Panc1 (cell line): ENCODE measurements at regions not wholly inside any gene's neighbourhood (a gene's known extent, or its start where the extent isn't known, plus 50 kb on each side); places are given as distances from the start of the nearest gene placed in this dataset.
A peak's percentile ranks its signal among the peaks of the same experiment; 100 is the strongest.

ENCODE experiments used
- ATAC-seq: fragments of 200-7000 bp; cut with Tn5 transposase; 2 replicates; pipeline ENCODE4 v1.9.1; 2020; ENCODE audit warnings: mild to moderate bottlenecking, moderate library complexity
- BruUV-seq: library from RNA; stranded (reverse); fragments of 400-500 nt; replicated peaks from 2 replicates; lab custom pipeline; 2021; lab: Mats Ljungman, UMichigan
- CTCF ChIA-PET: fragments of 300-600 bp; sonication (Branson Sonifier 250); formaldehyde crosslinking; loops from one replicate; lab custom pipeline; 2022; ENCODE audit warnings: antibody characterized with exemption; lab: Charles Lee
- POLR2A ChIA-PET: fragments of 300-600 bp; sonication (Branson Sonifier 250); formaldehyde crosslinking; loops from one replicate; lab custom pipeline; 2022; ENCODE audit warnings: antibody characterized with exemption; lab: Charles Lee
- DNase-seq: peaks from one replicate; pipeline ENCODE4 v3.0.0-alpha.2; 2010; ENCODE audit warnings: low read depth, low spot score
- H3K27ac ChIP-seq: 2 replicates; pipeline ENCODE4 v1.5.1; 2011; ENCODE audit warnings: mild to moderate bottlenecking, low read length, inconsistent platforms
- H3K27me3 ChIP-seq: fragments of 200-500 bp; sonication (Bioruptor generic); 2 replicates; pipeline ENCODE4 v1.6.0; 2014; ENCODE audit warnings: low read length, inconsistent platforms; ENCODE audit not compliant: control insufficient read depth, insufficient read depth
- H3K36me3 ChIP-seq: fragments of 200-500 bp; sonication (Bioruptor generic); 2 replicates; pipeline ENCODE4 v1.5.1; 2014; ENCODE audit warnings: inconsistent platforms, mild to moderate bottlenecking, low read length, moderate library complexity; ENCODE audit not compliant: control insufficient read depth, insufficient read depth
- H3K4me1 ChIP-seq: 2 replicates; pipeline ENCODE4 v1.5.1; 2011; ENCODE audit warnings: inconsistent platforms, mild to moderate bottlenecking, low read length, moderate library complexity; ENCODE audit not compliant: control insufficient read depth, insufficient read depth
- H3K4me3 ChIP-seq, 2 experiments: 2 replicates each; pipeline ENCODE4 v1.5.1; 2011 to 2012; ENCODE audit warnings: low read depth in 2 of 2, low read length in 2 of 2, mild to moderate bottlenecking in 2 of 2, inconsistent platforms in 1 of 2, moderate library complexity in 1 of 2
- H3K9me3 ChIP-seq: fragments of 200-500 bp; sonication (Bioruptor generic); 2 replicates; pipeline ENCODE4 v1.5.1; 2014; ENCODE audit warnings: low read depth, mild to moderate bottlenecking, inconsistent platforms, low read length, moderate library complexity; ENCODE audit not compliant: control insufficient read depth, insufficient read depth
- POLR2AphosphoS5 ChIP-seq: IDR thresholded peaks from 2 replicates; pipeline ENCODE4 v1.6.1; 2012; ENCODE audit warnings: mild to moderate bottlenecking, low read depth, low read length, moderate library complexity
- SIN3A ChIP-seq: IDR thresholded peaks from 2 replicates; pipeline ENCODE4 v1.6.1; 2012; ENCODE audit warnings: low read depth, mild to moderate bottlenecking, low read length, moderate library complexity, borderline replicate concordance; ENCODE audit not compliant: insufficient read depth
- TCF7L2 ChIP-seq: IDR thresholded peaks from 2 replicates; pipeline ENCODE4 v1.6.1; 2011; ENCODE audit warnings: mild to moderate bottlenecking, low read depth, low read length, inconsistent platforms
- in situ Hi-C: cut with HindIII; loops from 2 replicates; pipeline ENCODE4 v1.10.0; 2016; ENCODE audit warnings: low sequenced_read_pairs, low pct_unique_long_range_greater_than_20kb
- intact Hi-C: fragments of 100-400 bp; cut with micrococcal nuclease; formaldehyde crosslinking; loops from one replicate; pipeline ENCODE4 v1.10.0; 2022; ENCODE audit not compliant: unreplicated experiment
- TF ChIP-seq, protein P1 (sequence below), 2 experiments: IDR thresholded peaks; 2 replicates each; pipeline ENCODE4 v1.6.1; 2011 to 2012; ENCODE audit warnings: low read depth in 2 of 2, control low read depth in 1 of 2, low read length in 1 of 2, mild to moderate bottlenecking in 1 of 2, moderate library complexity in 1 of 2; ENCODE audit not compliant: insufficient read depth in 1 of 2
- TF ChIP-seq, protein P2 (sequence below): fragments of 450-650 bp; IDR thresholded peaks from 2 replicates; pipeline ENCODE4 v1.5.1; 2017; ENCODE audit warnings: mild to moderate bottlenecking

DNA sequence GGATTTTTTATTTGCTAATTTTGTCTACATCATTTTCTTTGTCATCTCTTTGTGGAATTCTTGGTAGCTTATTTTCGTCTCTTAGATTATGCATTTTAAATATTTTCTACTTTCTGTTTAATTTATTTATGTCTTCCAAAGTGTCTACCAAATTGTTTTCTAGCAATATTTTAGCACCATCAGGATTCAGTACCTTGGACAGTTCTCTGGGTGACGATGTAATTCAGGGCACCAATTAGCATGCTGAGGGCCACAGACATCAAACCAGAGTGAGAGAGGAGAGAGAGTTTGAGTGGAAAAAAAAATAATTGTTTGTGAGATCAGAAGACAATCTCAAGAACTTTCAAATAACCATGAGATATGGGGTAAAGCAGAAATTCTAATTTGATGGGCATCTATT, 169.8 kb upstream of the CXADR start:
- in situ Hi-C loops (no loop called here), intact Hi-C loops (no loop called here)
- TF ChIP-seq, protein P1, sequence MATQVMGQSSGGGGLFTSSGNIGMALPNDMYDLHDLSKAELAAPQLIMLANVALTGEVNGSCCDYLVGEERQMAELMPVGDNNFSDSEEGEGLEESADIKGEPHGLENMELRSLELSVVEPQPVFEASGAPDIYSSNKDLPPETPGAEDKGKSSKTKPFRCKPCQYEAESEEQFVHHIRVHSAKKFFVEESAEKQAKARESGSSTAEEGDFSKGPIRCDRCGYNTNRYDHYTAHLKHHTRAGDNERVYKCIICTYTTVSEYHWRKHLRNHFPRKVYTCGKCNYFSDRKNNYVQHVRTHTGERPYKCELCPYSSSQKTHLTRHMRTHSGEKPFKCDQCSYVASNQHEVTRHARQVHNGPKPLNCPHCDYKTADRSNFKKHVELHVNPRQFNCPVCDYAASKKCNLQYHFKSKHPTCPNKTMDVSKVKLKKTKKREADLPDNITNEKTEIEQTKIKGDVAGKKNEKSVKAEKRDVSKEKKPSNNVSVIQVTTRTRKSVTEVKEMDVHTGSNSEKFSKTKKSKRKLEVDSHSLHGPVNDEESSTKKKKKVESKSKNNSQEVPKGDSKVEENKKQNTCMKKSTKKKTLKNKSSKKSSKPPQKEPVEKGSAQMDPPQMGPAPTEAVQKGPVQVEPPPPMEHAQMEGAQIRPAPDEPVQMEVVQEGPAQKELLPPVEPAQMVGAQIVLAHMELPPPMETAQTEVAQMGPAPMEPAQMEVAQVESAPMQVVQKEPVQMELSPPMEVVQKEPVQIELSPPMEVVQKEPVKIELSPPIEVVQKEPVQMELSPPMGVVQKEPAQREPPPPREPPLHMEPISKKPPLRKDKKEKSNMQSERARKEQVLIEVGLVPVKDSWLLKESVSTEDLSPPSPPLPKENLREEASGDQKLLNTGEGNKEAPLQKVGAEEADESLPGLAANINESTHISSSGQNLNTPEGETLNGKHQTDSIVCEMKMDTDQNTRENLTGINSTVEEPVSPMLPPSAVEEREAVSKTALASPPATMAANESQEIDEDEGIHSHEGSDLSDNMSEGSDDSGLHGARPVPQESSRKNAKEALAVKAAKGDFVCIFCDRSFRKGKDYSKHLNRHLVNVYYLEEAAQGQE (IDR thresholded peaks at IDR 0.05; ENCODE audit: insufficient read depth in 1 of 2, low read depth in 2 of 2, low read length in 1 of 2): peak; percentile 71 to 84; a peak in 3 of 4 replicates
- TF ChIP-seq, protein P2, sequence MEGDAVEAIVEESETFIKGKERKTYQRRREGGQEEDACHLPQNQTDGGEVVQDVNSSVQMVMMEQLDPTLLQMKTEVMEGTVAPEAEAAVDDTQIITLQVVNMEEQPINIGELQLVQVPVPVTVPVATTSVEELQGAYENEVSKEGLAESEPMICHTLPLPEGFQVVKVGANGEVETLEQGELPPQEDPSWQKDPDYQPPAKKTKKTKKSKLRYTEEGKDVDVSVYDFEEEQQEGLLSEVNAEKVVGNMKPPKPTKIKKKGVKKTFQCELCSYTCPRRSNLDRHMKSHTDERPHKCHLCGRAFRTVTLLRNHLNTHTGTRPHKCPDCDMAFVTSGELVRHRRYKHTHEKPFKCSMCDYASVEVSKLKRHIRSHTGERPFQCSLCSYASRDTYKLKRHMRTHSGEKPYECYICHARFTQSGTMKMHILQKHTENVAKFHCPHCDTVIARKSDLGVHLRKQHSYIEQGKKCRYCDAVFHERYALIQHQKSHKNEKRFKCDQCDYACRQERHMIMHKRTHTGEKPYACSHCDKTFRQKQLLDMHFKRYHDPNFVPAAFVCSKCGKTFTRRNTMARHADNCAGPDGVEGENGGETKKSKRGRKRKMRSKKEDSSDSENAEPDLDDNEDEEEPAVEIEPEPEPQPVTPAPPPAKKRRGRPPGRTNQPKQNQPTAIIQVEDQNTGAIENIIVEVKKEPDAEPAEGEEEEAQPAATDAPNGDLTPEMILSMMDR: no peak
- Histone ChIP-seq H3K27ac (no peak overlapping the region), H3K27me3 (no peaks in the 10 kb centered on the region), H3K36me3 (no peaks in the 10 kb centered on the region), H3K9me3 (no peaks in the 10 kb centered on the region), H3K4me1 (no peaks in the 10 kb centered on the region), H3K4me3 (no peak overlapping the region)
- no TSS peak for BruUV-seq
- ChIA-PET POLR2A (no interaction called here), CTCF (no interaction called here)
- no peak for DNase-seq
- no peak for ATAC-seq

DNA sequence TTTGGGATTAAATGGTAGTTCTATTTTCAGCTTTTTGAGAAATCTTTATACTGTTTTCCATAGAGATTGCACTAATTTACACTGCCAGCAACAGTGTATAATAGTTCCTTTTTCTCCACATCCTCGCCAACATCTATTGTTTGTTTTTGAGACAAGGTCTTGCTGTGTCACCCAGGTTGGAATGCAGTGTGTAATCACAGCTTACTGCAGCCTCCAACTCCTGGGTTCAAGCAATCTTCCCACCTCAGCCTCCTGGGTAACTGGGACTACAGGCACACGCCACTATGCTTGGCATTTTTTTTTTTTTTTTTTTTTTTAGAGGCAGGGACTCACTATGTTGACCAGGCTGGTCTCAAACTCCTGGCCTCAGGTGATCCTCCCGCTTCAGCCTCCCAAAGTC, 164.5 kb upstream of the CXADR start:
- no peak for ATAC-seq
- H3K36me3 ChIP-seq: no peaks in the 10 kb centered on the region
- H3K27ac ChIP-seq: no peak overlapping the region
- POLR2A ChIA-PET: interaction anchor here (0.7 kb wide), 1 partner anchor 188 kb away, joined by 13 read pairs; no protein-coding TSS in a partner anchor
- H3K27me3 ChIP-seq: no peaks in the 10 kb centered on the region
- in situ Hi-C loops: no loop called here
- H3K4me1 ChIP-seq: no peaks in the 10 kb centered on the region
- no peak for DNase-seq
- intact Hi-C loops: no loop called here
- TF ChIP-seq, protein P2: no peak
- TF ChIP-seq TCF7L2 (no peak), POLR2AphosphoS5 (no peak), SIN3A (no peak)
- TF ChIP-seq, protein P1 (IDR thresholded peaks at IDR 0.05; ENCODE audit: insufficient read depth in 1 of 2, low read depth in 2 of 2, low read length in 1 of 2): no peak
- BruUV-seq: no TSS peak
- CTCF ChIA-PET: no interaction called here
- no peak overlapping the region for H3K4me3 ChIP-seq
- H3K9me3 ChIP-seq: no peaks in the 10 kb centered on the region
